Caki2 (cell line): ENCODE measurements at regions not wholly inside any gene's neighbourhood (a gene's known extent, or its start where the extent isn't known, plus 50 kb on each side); places are given as distances from the start of the nearest gene placed in this dataset.

Experiments used
- DNase-seq: peaks from one replicate; pipeline ENCODE4 v3.0.0-alpha.2; 2015; ENCODE audit warnings: low read depth
- in situ Hi-C: cut with HindIII; loops from 2 replicates; pipeline ENCODE4 v1.10.0; 2016; ENCODE audit warnings: low sequenced_read_pairs, low pct_unique_long_range_greater_than_20kb, mixed read lengths

- in situ Hi-C loops, result no loop called here
- DNase-seq, result no peak
Measured at GRCh38 chr10:90975096-90975495, 54.2 kb upstream of the ANKRD1 start.

GRCh38 chr10:90977162-90977854 lies 56.4 kb upstream of the ANKRD1 start:
- in situ Hi-C loops, result no loop called here
- no peak for DNase-seq

DNA sequence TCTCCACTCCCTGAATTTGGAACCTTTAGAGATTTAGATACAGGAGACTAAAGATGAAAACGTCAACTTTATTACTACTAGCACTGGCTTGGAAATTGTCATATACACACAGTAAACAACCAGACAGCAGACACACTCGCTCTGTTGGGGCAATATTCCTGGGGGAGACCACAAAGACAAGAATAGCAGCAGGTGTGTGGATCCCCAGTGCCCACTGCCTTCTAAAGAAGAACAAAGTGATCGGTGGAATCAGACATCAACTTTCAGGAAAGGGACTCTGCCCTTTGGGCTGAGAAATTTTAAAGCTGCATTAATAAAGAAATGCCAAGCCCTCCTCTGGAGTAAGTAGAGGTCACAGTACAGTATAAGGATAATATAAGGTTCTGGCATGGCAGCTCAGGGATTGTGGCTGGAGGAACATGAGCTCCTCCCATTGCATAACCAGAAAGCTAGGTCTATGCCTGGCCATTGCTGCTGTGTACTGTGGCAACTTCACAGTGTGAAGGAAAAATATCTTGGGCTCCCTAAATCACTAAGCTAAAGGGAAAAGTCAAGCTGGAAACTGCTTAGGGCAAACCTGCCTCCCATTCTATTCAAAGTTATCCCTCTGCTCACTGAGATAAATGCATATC lies 57.1 kb upstream of the ANKRD1 start:
- in situ Hi-C loops, result no loop called here
- no peak for DNase-seq

DNA sequence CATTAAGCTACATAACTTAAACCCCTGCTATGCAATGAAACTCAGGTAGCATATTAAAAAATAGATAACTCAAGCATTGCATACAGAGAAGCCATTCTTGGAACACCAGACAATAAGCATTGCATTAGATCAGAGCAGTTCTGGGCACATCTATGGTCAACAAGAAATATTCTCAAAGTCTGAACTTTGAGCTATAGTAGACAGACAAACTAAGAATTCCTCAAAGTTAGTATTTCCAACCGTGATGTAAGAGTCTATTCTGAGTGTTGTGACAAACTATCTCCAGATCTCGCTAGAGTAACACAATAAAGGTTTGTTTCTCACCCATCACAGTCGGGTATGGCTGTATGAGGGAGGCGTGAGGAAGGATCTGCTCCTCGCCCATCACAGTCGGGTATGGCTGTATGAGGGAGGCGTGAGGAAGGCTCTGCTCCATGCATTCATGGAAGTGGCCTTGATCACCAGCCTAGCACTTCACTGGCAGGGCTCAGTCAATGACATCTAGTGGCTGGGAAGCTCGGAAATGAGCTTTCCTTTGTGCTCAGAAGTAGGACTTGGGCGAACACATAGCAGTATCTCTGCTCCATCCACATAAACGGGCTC lies 61.6 kb upstream of the ANKRD1 start:
- DNase-seq, result no peak
- in situ Hi-C loops, result no loop called here

DNA sequence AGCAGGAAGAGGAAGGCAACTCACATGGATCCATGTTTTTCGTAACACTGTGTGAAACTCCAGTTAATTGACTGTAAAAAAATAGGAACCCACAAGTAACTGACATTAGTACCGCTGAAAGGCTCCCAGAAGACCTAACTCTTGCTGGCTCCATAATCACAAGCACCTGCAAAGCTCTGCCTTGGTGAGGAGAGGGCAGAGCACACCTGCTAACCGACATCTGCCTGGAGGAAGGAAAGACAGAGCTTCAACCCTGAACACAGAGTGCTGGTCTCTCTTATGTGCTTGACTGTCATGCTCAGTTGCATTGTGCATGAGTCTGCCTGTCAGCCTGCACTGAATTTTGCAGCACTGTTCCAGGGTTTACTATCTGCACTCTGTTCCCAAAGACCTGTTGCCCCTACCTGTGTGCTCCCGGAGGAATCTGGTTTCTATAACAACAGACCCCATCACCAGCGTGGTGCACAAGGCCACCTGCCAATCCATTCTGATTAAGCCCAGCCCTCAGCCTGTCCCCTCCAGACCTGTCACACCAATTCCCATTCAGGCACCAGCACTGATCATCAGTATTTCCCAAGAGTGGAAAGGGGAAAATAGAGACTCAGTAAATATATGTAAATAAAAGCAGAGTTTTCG lies 63.1 kb upstream of the ANKRD1 start:
- DNase-seq, result no peak
- in situ Hi-C loops, result no loop called here

DNA sequence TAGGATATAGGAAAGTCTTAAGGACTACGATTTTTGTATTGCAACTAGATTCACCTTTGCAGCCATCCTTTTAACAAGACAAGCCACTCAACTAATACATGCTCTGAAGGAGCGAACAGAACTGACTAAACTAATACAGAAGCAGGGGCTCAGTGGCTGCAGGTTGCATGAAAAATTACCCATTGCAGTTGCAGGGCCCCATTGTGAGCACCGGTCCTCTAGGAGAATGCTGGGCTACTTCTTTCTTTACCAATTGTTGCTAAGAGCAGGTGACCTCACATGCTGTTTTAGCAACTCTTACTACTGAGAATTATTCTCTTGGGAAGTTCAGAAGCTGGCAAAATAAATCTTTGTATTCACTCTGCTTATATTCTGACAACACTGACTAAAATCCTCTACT lies 64.0 kb upstream of the ANKRD1 start:
- in situ Hi-C loops, result no loop called here
- no peak for DNase-seq

DNA sequence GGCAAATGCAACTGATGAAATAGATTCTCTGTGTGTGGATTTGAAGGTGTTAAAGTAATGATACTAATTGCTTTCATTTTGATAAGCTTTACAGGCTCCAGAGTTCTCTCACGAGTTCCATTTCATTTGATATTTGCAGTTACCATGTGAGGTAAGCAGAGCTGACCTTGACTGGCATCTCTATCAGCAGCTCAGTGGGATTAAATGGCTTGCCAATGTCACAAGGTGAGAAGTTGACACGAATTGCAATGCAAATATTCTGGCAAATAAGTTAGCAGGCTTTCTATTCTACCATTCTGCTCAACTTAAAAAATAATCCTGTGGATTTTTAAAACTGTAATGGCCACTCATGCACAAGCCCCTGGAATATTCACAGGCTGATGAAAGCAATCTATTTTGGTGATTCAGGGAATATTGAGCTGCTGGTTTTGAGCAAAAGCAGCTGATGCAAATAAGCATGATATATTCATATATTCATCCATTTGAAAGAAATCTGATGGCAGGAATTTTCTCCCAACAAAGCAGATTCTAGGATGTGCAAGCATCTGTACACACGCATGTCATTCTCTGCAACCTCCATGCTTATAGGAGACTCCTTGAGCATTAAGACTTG lies 64.5 kb upstream of the ANKRD1 start:
- no peak for DNase-seq
- in situ Hi-C loops, result no loop called here

DNA sequence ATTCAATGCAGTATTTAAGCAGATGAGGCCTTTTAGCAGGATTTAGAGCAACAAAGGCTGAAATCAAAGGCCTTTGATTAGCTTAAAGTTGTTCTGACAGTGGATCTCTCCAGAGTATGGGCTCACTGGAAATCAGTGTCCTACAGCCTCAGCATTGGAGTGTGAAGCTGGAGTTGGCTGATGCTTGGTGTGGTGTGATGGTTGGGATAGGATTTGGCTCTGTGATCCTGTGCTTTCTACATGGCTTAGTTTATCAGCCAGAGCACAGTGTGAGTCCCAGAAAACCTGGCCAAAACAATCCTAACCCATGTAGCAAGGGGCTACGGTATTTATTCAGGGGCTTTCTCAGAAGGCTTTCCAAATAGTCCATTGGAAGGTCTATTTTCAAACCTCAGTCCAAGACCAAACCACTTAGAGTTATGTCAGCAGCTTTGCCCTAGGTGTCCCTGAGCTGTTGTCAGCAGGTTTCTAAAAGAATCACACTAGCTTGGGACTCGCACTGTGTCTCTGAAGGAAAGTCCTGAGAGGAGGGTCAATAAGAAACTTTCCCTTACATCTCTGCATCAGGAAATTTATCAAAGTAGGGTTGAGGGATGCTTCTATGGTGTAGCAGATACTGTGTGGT lies 65.4 kb upstream of the ANKRD1 start:
- no peak for DNase-seq
- in situ Hi-C loops, result no loop called here

- in situ Hi-C loops, result no loop called here
- DNase-seq, result no peak
Measured at GRCh38 chr10:90986870-90987269, 66.0 kb upstream of the ANKRD1 start.

GRCh38 chr10:90987383-90987782 lies 66.5 kb upstream of the ANKRD1 start:
- in situ Hi-C loops, result no loop called here
- DNase-seq, result no peak

GRCh38 chr10:90988024-90988423 lies 67.1 kb upstream of the ANKRD1 start:
- in situ Hi-C loops, result no loop called here
- no peak for DNase-seq

GRCh38 chr10:90988802-90989201 lies 67.9 kb upstream of the ANKRD1 start:
- DNase-seq, result no peak
- in situ Hi-C loops, result no loop called here

DNA sequence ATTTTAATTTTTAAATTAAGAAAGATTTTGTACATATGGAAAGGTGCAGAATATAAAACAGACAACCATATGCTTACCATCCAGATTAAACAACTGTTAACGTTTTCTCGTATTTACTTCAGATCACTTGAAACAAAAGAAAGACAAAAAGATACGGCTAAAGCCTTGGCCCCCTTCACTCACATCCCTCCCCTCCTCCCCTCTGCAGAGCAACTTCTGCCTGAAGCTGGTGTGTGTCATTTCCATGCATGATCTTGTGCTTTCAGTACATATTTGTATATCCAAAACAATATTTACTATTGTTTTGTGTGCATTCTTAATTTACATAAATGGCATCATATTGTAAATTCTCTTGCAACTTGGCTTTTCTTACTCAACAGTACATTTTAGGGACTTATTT lies 68.5 kb upstream of the ANKRD1 start:
- in situ Hi-C loops, result no loop called here
- DNase-seq, result no peak

GRCh38 chr10:90992462-90992861 lies 71.6 kb upstream of the ANKRD1 start:
- DNase-seq, result no peak
- in situ Hi-C loops, result no loop called here

DNA sequence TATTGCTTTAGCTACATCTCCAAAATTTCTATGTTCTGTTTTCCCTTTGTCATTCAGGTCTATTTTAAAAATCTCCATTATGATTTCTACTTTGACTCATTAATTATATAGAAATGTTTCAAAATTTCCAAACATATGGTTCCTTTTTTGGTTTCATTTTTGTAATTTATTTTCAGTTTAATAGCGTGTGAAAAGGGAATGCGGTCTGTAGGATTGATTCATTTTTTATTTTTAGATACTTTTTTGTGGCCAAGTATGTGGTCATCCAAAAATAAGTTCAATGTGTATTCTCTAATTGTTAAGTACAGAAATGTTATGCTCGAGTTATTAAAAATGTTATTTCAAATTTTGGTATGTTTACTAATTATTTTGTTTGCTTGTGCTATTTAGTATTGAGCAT lies 72.5 kb upstream of the ANKRD1 start:
- DNase-seq, result no peak
- in situ Hi-C loops, result no loop called here

DNA sequence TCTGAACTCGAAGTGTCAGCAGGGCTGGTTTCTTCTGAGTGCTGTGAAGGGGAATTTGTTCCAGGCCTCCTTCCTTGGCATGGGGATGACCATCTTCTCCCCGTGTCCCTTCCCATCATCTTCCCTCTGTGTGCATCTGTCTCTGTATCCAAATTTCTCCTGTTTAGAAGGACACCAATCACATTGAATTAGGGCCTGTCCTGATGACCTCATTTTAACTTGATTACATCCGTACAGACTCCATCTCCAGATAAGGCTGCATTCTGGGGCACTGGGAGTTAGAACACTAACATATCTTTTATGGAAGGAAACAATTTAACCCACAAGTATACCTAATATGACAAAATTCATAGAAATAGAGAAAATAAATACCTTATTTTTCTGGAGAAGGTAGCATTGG lies 76.8 kb upstream of the ANKRD1 start:
- in situ Hi-C loops, result no loop called here
- no peak for DNase-seq

- DNase-seq, result no peak
- in situ Hi-C loops, result no loop called here
Measured at GRCh38 chr10:90998733-90999511, 78.0 kb upstream of the ANKRD1 start.
